ENCODE measurements at regions not wholly inside any gene's neighbourhood (a gene's known extent, or its start where the extent isn't known, plus 50 kb on each side); places are given as distances from the start of the nearest gene placed in this dataset.

DNA sequence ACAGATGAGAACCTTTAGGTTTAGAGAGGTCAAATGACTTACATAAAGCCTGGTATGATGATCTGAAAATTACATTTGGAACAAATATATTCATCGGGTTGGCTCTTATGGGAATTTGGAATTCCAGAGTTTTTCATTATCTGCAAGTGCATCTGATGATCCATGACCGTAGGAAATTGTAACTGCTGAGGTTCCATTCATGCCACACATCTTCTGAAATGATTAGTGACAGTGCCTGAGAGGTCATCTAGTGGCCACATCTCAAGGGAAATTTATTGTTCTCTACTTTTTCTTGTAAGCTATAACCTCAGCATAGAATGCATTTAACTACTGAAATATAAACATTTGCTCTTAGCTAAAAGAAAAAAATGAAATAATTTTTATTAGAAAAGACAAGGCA lies 105.8 kb upstream of the NWD2 start:
- Histone ChIP-seq H3K79me2 (ENCODE audit: insufficient read depth, low read length) (no peaks in the 10 kb centered on the region), H3K4me2 (ENCODE audit: insufficient read depth, low read length) (no peak overlapping the region), H3K4me1 (ENCODE audit: insufficient read depth, low read length) (no peaks in the 10 kb centered on the region), H3K27ac (ENCODE audit: low read length) (no peak overlapping the region), H3K36me3 (ENCODE audit: insufficient read depth, low read length) (no peaks in the 10 kb centered on the region), H3K27me3 (ENCODE audit: insufficient read depth, low read length, poor library complexity) (no peaks in the 10 kb centered on the region), H4K20me1 (ENCODE audit: insufficient read depth, low read length) (no peaks in the 10 kb centered on the region), H3K4me3 (ENCODE audit: low read depth in 1 of 2, low read length in 2 of 2) (no peak overlapping the region), H2AFZ (ENCODE audit: low read depth, low read length) (no peak overlapping the region), H3K9ac (ENCODE audit: low read depth, low read length) (no peak overlapping the region), H3K9me3 (ENCODE audit: insufficient read depth, low read length, severe bottlenecking) (no peaks in the 10 kb centered on the region)
- ATAC-seq (ENCODE audit: insufficient read depth, low read depth) (no peak), DNase-seq (no peak)
- TF ChIP-seq EZH2 (IDR thresholded peaks at IDR 0.05; ENCODE audit: borderline replicate concordance, low read depth, low read length, severe bottlenecking) = no peak
- TF ChIP-seq, protein P1, sequence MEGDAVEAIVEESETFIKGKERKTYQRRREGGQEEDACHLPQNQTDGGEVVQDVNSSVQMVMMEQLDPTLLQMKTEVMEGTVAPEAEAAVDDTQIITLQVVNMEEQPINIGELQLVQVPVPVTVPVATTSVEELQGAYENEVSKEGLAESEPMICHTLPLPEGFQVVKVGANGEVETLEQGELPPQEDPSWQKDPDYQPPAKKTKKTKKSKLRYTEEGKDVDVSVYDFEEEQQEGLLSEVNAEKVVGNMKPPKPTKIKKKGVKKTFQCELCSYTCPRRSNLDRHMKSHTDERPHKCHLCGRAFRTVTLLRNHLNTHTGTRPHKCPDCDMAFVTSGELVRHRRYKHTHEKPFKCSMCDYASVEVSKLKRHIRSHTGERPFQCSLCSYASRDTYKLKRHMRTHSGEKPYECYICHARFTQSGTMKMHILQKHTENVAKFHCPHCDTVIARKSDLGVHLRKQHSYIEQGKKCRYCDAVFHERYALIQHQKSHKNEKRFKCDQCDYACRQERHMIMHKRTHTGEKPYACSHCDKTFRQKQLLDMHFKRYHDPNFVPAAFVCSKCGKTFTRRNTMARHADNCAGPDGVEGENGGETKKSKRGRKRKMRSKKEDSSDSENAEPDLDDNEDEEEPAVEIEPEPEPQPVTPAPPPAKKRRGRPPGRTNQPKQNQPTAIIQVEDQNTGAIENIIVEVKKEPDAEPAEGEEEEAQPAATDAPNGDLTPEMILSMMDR (IDR thresholded peaks at IDR 0.05; ENCODE audit: borderline replicate concordance, extremely low read depth, low read length, poor library complexity, severe bottlenecking) = no peak

DNA sequence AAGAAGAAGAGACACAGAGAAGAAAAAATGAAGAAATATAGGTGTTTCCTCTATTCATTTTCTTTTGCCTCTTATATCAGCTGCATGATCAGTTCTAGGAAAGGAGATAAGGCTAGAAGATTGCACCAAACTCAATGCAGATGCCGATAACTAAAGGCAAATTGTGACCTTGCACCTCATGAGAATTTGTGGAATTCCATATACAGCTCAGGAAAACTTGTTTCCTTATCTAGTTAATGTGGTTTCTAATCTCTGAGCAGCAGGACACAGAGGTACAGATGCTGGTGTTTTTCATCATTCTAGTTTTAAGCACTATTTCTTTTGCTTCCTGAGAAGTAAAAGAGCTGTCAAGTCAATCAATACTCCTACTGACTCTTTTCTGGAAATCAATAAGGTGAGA lies 104.6 kb upstream of the NWD2 start:
- Histone ChIP-seq H3K9ac (ENCODE audit: low read depth, low read length) (no peak overlapping the region), H3K27me3 (ENCODE audit: insufficient read depth, low read length, poor library complexity) (no peaks in the 10 kb centered on the region), H3K79me2 (ENCODE audit: insufficient read depth, low read length) (no peaks in the 10 kb centered on the region), H4K20me1 (ENCODE audit: insufficient read depth, low read length) (no peaks in the 10 kb centered on the region), H3K4me3 (ENCODE audit: low read depth in 1 of 2, low read length in 2 of 2) (no peak overlapping the region), H2AFZ (ENCODE audit: low read depth, low read length) (no peak overlapping the region), H3K36me3 (ENCODE audit: insufficient read depth, low read length) (no peaks in the 10 kb centered on the region), H3K27ac (ENCODE audit: low read length) (no peak overlapping the region), H3K9me3 (ENCODE audit: insufficient read depth, low read length, severe bottlenecking) (no peaks in the 10 kb centered on the region), H3K4me2 (ENCODE audit: insufficient read depth, low read length) (no peak overlapping the region), H3K4me1 (ENCODE audit: insufficient read depth, low read length) (no peaks in the 10 kb centered on the region)
- DNase-seq = no peak
- TF ChIP-seq, protein P1 (IDR thresholded peaks at IDR 0.05; ENCODE audit: borderline replicate concordance, extremely low read depth, low read length, poor library complexity, severe bottlenecking) = no peak
- TF ChIP-seq EZH2 (IDR thresholded peaks at IDR 0.05; ENCODE audit: borderline replicate concordance, low read depth, low read length, severe bottlenecking) = no peak
- ATAC-seq (ENCODE audit: insufficient read depth, low read depth) = no peak

DNA sequence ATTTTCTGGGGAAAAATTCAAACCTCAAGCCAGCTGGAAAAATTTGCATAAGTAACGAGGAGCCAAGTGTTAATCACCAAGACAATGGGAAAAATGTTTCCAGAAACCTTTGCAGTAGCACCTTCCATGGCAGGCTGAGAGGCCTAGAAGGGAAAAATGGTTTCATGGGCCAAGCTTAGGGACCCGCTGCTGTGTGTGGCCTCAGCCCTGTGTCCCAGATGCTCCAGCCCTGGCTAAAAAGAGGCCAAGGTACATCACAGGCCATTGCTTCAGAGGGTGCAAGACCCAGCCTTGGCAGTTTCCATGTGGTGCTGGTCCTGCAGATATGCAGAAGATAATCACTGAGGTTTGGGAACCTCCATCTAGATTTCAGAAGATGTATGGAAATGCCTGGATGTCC lies 98.3 kb upstream of the NWD2 start:
- ATAC-seq (ENCODE audit: insufficient read depth, low read depth) (no peak), DNase-seq (no peak)
- no peak overlapping the region for H3K9ac ChIP-seq (ENCODE audit: low read depth, low read length)
- H3K9me3 ChIP-seq (ENCODE audit: insufficient read depth, low read length, severe bottlenecking) = no peaks in the 10 kb centered on the region
- H3K27ac ChIP-seq (ENCODE audit: low read length) = no peak overlapping the region
- H2AFZ ChIP-seq (ENCODE audit: low read depth, low read length) = no peak overlapping the region
- no peaks in the 10 kb centered on the region for H4K20me1 ChIP-seq (ENCODE audit: insufficient read depth, low read length)
- no peak overlapping the region for H3K4me2 ChIP-seq (ENCODE audit: insufficient read depth, low read length)
- no peaks in the 10 kb centered on the region for H3K36me3 ChIP-seq (ENCODE audit: insufficient read depth, low read length)
- no peak overlapping the region for H3K4me3 ChIP-seq (ENCODE audit: low read depth in 1 of 2, low read length in 2 of 2)
- H3K79me2 ChIP-seq (ENCODE audit: insufficient read depth, low read length) = no peaks in the 10 kb centered on the region
- TF ChIP-seq, protein P1 (IDR thresholded peaks at IDR 0.05; ENCODE audit: borderline replicate concordance, extremely low read depth, low read length, poor library complexity, severe bottlenecking) = no peak
- no peak for TF ChIP-seq EZH2 (IDR thresholded peaks at IDR 0.05; ENCODE audit: borderline replicate concordance, low read depth, low read length, severe bottlenecking)
- no peaks in the 10 kb centered on the region for H3K27me3 ChIP-seq (ENCODE audit: insufficient read depth, low read length, poor library complexity)
- no peaks in the 10 kb centered on the region for H3K4me1 ChIP-seq (ENCODE audit: insufficient read depth, low read length)
